ENCODE measurements at regions not wholly inside any gene's neighbourhood (a gene's known extent, or its start where the extent isn't known, plus 50 kb on each side); places are given as distances from the start of the nearest gene placed in this dataset.

DNA sequence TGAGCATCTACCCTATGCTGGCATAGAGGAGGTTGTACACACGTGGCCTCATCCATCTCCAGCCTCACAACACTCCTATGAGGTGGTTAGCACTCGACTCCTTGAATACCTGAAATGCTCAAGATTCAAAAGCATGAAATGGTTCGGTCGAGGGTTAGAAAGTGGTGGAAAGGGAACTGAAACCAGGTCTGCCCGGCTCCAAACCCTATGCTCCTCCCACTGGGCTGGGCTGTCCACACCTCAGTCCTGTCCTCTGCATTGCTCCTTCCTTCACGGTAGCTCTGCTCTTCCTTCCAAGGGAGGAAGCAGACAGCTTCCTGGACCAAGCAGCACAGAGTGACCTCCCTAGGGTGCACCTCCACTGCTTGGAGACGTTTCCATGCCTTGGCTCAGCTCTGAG, 565.2 kb upstream of the ID2 start:
- TF ChIP-seq, protein P1, sequence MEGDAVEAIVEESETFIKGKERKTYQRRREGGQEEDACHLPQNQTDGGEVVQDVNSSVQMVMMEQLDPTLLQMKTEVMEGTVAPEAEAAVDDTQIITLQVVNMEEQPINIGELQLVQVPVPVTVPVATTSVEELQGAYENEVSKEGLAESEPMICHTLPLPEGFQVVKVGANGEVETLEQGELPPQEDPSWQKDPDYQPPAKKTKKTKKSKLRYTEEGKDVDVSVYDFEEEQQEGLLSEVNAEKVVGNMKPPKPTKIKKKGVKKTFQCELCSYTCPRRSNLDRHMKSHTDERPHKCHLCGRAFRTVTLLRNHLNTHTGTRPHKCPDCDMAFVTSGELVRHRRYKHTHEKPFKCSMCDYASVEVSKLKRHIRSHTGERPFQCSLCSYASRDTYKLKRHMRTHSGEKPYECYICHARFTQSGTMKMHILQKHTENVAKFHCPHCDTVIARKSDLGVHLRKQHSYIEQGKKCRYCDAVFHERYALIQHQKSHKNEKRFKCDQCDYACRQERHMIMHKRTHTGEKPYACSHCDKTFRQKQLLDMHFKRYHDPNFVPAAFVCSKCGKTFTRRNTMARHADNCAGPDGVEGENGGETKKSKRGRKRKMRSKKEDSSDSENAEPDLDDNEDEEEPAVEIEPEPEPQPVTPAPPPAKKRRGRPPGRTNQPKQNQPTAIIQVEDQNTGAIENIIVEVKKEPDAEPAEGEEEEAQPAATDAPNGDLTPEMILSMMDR (IDR thresholded peaks at IDR 0.05), result no peak
- TF ChIP-seq EP300 (IDR thresholded peaks at IDR 0.05), result no peak
